ENCODE measurements at regions not wholly inside any gene's neighbourhood (a gene's known extent, or its start where the extent isn't known, plus 50 kb on each side); places are given as distances from the start of the nearest gene placed in this dataset.

GRCh38 chr5:58264276-58264675, 195.6 kb downstream of the PLK2 start:
- H3K27ac ChIP-seq, result no peak overlapping the region
- DNase-seq, result no peak
- intact Hi-C loops (cut with DNase I), result no loop called here
- H3K36me3 ChIP-seq, result no peaks in the 10 kb centered on the region
- TF ChIP-seq POLR2A (IDR thresholded peaks at IDR 0.05) (no peak), CTCF (IDR thresholded peaks at IDR 0.05) (no peak), EP300 (IDR thresholded peaks at IDR 0.05) (no peak)
- H3K27me3 ChIP-seq, result no peaks in the 10 kb centered on the region
- H3K4me1 ChIP-seq (ENCODE audit: insufficient read depth), result peaks cover 2% of the 10 kb centered on the region
- no peak overlapping the region for H3K4me3 ChIP-seq
- H3K9me3 ChIP-seq, result no peaks in the 10 kb centered on the region
- 87 to 91% (median 88%) methylated on average over 3 of the region's 3 CpGs for WGBS, 3 donors

- DNase-seq, result no peak
- Histone ChIP-seq H3K9me3 (no peaks in the 10 kb centered on the region), H3K27ac (no peak overlapping the region), H3K4me3 (no peak overlapping the region), H3K4me1 (ENCODE audit: insufficient read depth) (peaks cover 2% of the 10 kb centered on the region), H3K36me3 (no peaks in the 10 kb centered on the region), H3K27me3 (no peaks in the 10 kb centered on the region)
- intact Hi-C loops (cut with DNase I), result no loop called here
- 89 to 95% (median 94%) methylated on average over 1 of the region's 1 CpG for WGBS, 3 donors
- TF ChIP-seq POLR2A (IDR thresholded peaks at IDR 0.05) (no peak), CTCF (IDR thresholded peaks at IDR 0.05) (no peak), EP300 (IDR thresholded peaks at IDR 0.05) (no peak)
Measured at GRCh38 chr5:58263296-58263695, 196.6 kb downstream of the PLK2 start.

DNA sequence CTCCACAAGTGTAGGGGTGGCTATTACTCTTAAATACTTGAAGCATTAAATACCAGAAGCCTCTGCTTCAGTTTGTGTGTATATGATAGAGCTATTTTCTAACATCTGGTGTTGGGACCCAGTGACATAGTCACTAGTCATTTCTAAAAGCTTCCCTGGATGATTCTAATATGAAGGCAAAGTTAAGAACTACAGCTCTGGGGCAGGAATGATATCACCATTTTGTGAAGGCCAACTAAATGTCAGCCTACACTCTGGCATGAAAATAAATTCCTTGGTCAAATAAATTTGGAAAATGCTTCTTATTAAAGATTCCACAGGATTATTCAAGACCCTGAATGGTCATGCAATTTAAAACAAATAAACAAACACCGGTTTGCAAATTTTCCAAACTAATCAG, 197.7 kb downstream of the PLK2 start:
- WGBS, 3 donors, result 44 to 65% (median 45%) methylated on average over 1 of the region's 1 CpG
- intact Hi-C loops (cut with DNase I), result no loop called here
- no peak overlapping the region for H3K27ac ChIP-seq

DNA sequence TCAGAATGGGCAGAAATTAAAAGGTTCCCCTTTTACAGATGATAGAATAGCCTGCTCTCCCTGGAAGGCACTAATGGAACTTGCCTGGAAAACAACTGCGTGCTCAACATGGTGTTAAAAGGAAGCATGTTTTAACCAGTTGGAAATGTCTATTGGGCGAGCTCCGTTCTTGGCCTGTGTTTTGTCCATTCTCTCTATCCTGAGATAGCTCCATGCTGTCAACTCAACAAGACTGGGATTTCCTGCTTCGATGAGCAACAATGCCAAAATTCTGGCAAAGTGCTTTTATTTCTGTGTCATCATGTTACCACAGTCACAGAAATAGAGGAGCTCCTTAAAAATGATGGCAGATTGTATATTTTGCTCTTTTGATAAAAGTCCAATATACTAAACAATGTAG, 198.3 kb downstream of the PLK2 start:
- Histone ChIP-seq H3K4me1 (ENCODE audit: insufficient read depth) (peaks cover 2% of the 10 kb centered on the region), H3K9me3 (no peaks in the 10 kb centered on the region), H3K27ac (no peak overlapping the region), H3K27me3 (no peaks in the 10 kb centered on the region), H3K36me3 (no peaks in the 10 kb centered on the region), H3K4me3 (no peak overlapping the region)
- 51 to 54% (median 53%) methylated on average over 4 of the region's 4 CpGs for WGBS, 3 donors
- no peak for DNase-seq
- intact Hi-C loops (cut with DNase I), result no loop called here
- TF ChIP-seq POLR2A (IDR thresholded peaks at IDR 0.05), result no peak
- no peak for TF ChIP-seq EP300 (IDR thresholded peaks at IDR 0.05)
- TF ChIP-seq CTCF (IDR thresholded peaks at IDR 0.05), result no peak

More for the DNA sequence above, 197.7 kb downstream of the PLK2 start:
- no peaks in the 10 kb centered on the region for H3K36me3 ChIP-seq
- TF ChIP-seq POLR2A (IDR thresholded peaks at IDR 0.05) (no peak), EP300 (IDR thresholded peaks at IDR 0.05) (no peak), CTCF (IDR thresholded peaks at IDR 0.05) (no peak)
- H3K4me1 ChIP-seq (ENCODE audit: insufficient read depth), result peaks cover 2% of the 10 kb centered on the region
- no peaks in the 10 kb centered on the region for H3K27me3 ChIP-seq
- H3K9me3 ChIP-seq, result no peaks in the 10 kb centered on the region
- no peak for DNase-seq
- H3K4me3 ChIP-seq, result no peak overlapping the region

DNA sequence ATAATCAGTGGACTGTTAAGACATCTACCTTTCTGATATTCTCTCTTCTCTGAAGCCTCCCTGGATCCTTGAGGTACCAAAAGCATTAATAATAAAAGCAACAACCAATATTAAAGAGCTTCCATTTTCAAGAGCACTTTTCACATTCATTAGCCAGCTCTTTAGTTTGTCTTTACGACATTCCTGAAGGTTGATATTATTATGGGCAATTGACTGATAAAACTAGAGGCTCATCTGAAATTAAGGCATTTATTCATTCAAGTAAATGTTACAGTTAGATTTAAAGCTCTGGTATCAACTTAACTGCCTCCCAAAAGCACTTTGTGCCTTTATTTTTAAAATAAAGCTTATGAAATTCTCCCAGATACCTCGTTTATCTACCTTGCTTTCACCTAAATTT, 199.6 kb downstream of the PLK2 start:
- Histone ChIP-seq H3K9me3 (no peaks in the 10 kb centered on the region), H3K4me1 (ENCODE audit: insufficient read depth) (peaks cover 2% of the 10 kb centered on the region), H3K36me3 (no peaks in the 10 kb centered on the region), H3K27me3 (no peaks in the 10 kb centered on the region), H3K27ac (no peak overlapping the region), H3K4me3 (no peak overlapping the region)
- intact Hi-C loops (cut with DNase I), result no loop called here
- no peak for TF ChIP-seq CTCF (IDR thresholded peaks at IDR 0.05)
- no peak for TF ChIP-seq POLR2A (IDR thresholded peaks at IDR 0.05)
- no peak for TF ChIP-seq EP300 (IDR thresholded peaks at IDR 0.05)
- WGBS, 3 donors, result 85 to 96% (median 92%) methylated on average over 2 of the region's 2 CpGs
- no peak for DNase-seq

Measured in ovary (tissue), 7 donors.